Gastroesophageal sphincter (tissue), 3 donors: ENCODE measurements at regions not wholly inside any gene's neighbourhood (a gene's known extent, or its start where the extent isn't known, plus 50 kb on each side); places are given as distances from the start of the nearest gene placed in this dataset.

Experiments
- POLR2AphosphoS5 ChIP-seq: sonication (generic); formaldehyde crosslinking; IDR thresholded peaks from one replicate; pipeline ENCODE4 v1.6.1; 2017; ENCODE audit warnings: antibody characterized with exemption
- TF ChIP-seq, protein P1 (sequence below), 4 experiments: fragments of 200-600 bp in 2 of 4; fragments of 450-650 bp in 2 of 4; sonication (generic) in 1 of 4; IDR thresholded peaks; one replicate each; pipeline ENCODE4 v1.5.1; 2017 to 2019; ENCODE audit warnings: antibody characterized with exemption in 4 of 4, mild to moderate bottlenecking in 2 of 4, moderate library complexity in 2 of 4

- TF ChIP-seq, protein P1, sequence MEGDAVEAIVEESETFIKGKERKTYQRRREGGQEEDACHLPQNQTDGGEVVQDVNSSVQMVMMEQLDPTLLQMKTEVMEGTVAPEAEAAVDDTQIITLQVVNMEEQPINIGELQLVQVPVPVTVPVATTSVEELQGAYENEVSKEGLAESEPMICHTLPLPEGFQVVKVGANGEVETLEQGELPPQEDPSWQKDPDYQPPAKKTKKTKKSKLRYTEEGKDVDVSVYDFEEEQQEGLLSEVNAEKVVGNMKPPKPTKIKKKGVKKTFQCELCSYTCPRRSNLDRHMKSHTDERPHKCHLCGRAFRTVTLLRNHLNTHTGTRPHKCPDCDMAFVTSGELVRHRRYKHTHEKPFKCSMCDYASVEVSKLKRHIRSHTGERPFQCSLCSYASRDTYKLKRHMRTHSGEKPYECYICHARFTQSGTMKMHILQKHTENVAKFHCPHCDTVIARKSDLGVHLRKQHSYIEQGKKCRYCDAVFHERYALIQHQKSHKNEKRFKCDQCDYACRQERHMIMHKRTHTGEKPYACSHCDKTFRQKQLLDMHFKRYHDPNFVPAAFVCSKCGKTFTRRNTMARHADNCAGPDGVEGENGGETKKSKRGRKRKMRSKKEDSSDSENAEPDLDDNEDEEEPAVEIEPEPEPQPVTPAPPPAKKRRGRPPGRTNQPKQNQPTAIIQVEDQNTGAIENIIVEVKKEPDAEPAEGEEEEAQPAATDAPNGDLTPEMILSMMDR (IDR thresholded peaks at IDR 0.05), result no peak
- no peak for TF ChIP-seq POLR2AphosphoS5
These were observed 261.9 kb upstream of the ISX start for GRCh38 chr22:34804091-34804490.
